WTC11 (cell line): ENCODE measurements at regions not wholly inside any gene's neighbourhood (a gene's known extent, or its start where the extent isn't known, plus 50 kb on each side); places are given as distances from the start of the nearest gene placed in this dataset.

Experiments
- ARID4B ChIP-seq: sonication (generic); formaldehyde crosslinking; IDR thresholded peaks from 2 replicates; pipeline ENCODE4 v1.8.0; 2023; ENCODE audit warnings: missing genetic modification reagents, mild to moderate bottlenecking, borderline replicate concordance
- CTCF ChIP-seq: fragments of 200-600 bp; IDR thresholded peaks from 2 replicates; pipeline ENCODE4 v1.8.0; 2022; ENCODE audit warnings: antibody characterized with exemption
- ELF4 ChIP-seq: sonication (generic); formaldehyde crosslinking; IDR thresholded peaks from 2 replicates; pipeline ENCODE4 v1.8.1; 2022; ENCODE audit warnings: low read depth, mild to moderate bottlenecking, moderate library complexity, missing genetic modification reagents
- NFYB ChIP-seq: sonication (generic); formaldehyde crosslinking; conservative IDR thresholded peaks from 2 replicates; pipeline ENCODE4 v1.8.0; 2022; ENCODE audit warnings: low read depth, missing genetic modification reagents
- TCF7 ChIP-seq: sonication (generic); formaldehyde crosslinking; IDR thresholded peaks from 2 replicates; pipeline ENCODE4 v1.8.0; 2022; ENCODE audit warnings: mild to moderate bottlenecking, low read depth, missing genetic modification reagents, moderate library complexity

- TF ChIP-seq NFYB (CRISPR knock-in tag) (no peak), ARID4B (CRISPR knock-in tag) (no peak), TCF7 (CRISPR knock-in tag) (no peak), CTCF (no peak), ELF4 (no peak)
Measured at GRCh38 chr4:111778543-111778942, 366.7 kb upstream of the FAM241A start.
